SK-N-SH (cell line): ENCODE measurements at regions not wholly inside any gene's neighbourhood (a gene's known extent, or its start where the extent isn't known, plus 50 kb on each side); places are given as distances from the start of the nearest gene placed in this dataset.

Experiments
- CTCF ChIA-PET: fragments of 300-600, 350-600 bp; formaldehyde crosslinking; extraction: SDS; loops from one replicate; lab custom pipeline; 2021; lab: Yijun Ruan, JAX
- POLR2A ChIA-PET: fragments of 350-600 bp; sonication (Branson Sonifier 250); formaldehyde crosslinking; extraction: SDS; loops from one replicate; lab custom pipeline; 2020; ENCODE audit warnings: antibody characterized with exemption, inconsistent platforms; lab: Yijun Ruan, JAX
- DNase-seq: peaks from one replicate; pipeline ENCODE4 v3.0.0; 2012
- H2AFZ ChIP-seq: fragments of 200-600 bp; sonication (generic); 2 replicates; pipeline ENCODE4 v1.8.1; 2016; ENCODE audit warnings: antibody characterized with exemption, mild to moderate bottlenecking, low read depth
- H3F3A ChIP-seq: fragments of 200-600 bp; sonication (generic); replicated peaks from 2 replicates; pipeline ENCODE3; 2016; ENCODE audit warnings: antibody characterized with exemption, mild to moderate bottlenecking; ENCODE audit not compliant: insufficient read depth
- H3K27ac ChIP-seq, 2 experiments: fragments of 200-500 bp in 1 of 2; fragments of 200-600 bp in 1 of 2; sonication (Bioruptor generic) in 1 of 2; sonication (generic), shearing (Covaris generic) in 1 of 2; 2 replicates each; pipeline versions ENCODE4 v1.5.1 to v1.6.1; 2014 to 2016; ENCODE audit warnings: low read depth in 2 of 2, inconsistent platforms in 1 of 2, low read length in 1 of 2, mild to moderate bottlenecking in 1 of 2, mixed read lengths in 1 of 2
- H3K27me3 ChIP-seq: fragments of 200-600 bp; sonication (generic), shearing (Covaris generic); 2 replicates; pipeline ENCODE4 v1.6.1; 2016; ENCODE audit warnings: mixed run types; ENCODE audit not compliant: insufficient read depth
- H3K36me3 ChIP-seq, 2 experiments: fragments of 200-500 bp in 1 of 2; fragments of 200-600 bp in 1 of 2; sonication (Bioruptor generic) in 1 of 2; sonication (generic) in 1 of 2; replicated peaks in 1 of 2; 2 replicates each; pipeline versions ENCODE3 to v1.5.1; 2014 to 2016; ENCODE audit warnings: low read length in 1 of 2, mild to moderate bottlenecking in 1 of 2; ENCODE audit not compliant: insufficient read depth in 2 of 2, control insufficient read depth in 1 of 2
- H3K4me1 ChIP-seq, 2 experiments: fragments of 200-500 bp in 1 of 2; fragments of 200-600 bp in 1 of 2; sonication (Bioruptor generic) in 1 of 2; sonication (generic), shearing (Covaris generic) in 1 of 2; 2 replicates each; pipeline versions ENCODE4 v1.5.1 to v1.6.1; 2014 to 2016; ENCODE audit warnings: low read depth in 1 of 2, low read length in 1 of 2, mixed run types in 1 of 2; ENCODE audit not compliant: insufficient read depth in 2 of 2, control insufficient read depth in 1 of 2
- H3K4me2 ChIP-seq: fragments of 200-600 bp; sonication (generic), shearing (Covaris generic); 2 replicates; pipeline ENCODE4 v1.6.1; 2017; ENCODE audit warnings: mixed run types
- H3K4me3 ChIP-seq, 2 experiments: fragments of 200-500 bp in 1 of 2; fragments of 200-600 bp in 1 of 2; sonication (Bioruptor generic) in 1 of 2; sonication (generic), shearing (Covaris generic) in 1 of 2; 2 replicates each; pipeline versions ENCODE4 v1.5.1 to v1.8.1; 2014 to 2016; ENCODE audit warnings: low read depth in 2 of 2, inconsistent platforms in 1 of 2, low read length in 1 of 2, mild to moderate bottlenecking in 1 of 2, mixed read lengths in 1 of 2, moderate library complexity in 1 of 2
- H3K79me2 ChIP-seq: fragments of 200-600 bp; sonication (generic); 2 replicates; pipeline ENCODE4 v1.8.1; 2017; ENCODE audit warnings: mild to moderate bottlenecking; ENCODE audit not compliant: insufficient read depth
- H3K9ac ChIP-seq: fragments of 200-600 bp; sonication (generic); 2 replicates; pipeline ENCODE4 v1.6.1; 2017; ENCODE audit warnings: mixed run types
- H3K9me2 ChIP-seq: fragments of 200-600 bp; sonication (generic); 2 replicates; pipeline ENCODE4 v1.6.1; 2017; ENCODE audit warnings: mixed run types
- H3K9me3 ChIP-seq: fragments of 200-600 bp; sonication (generic); 2 replicates; pipeline ENCODE4 v1.6.1; 2017; ENCODE audit warnings: mixed run types, mild to moderate bottlenecking, moderate library complexity
- H4K20me1 ChIP-seq: fragments of 200-600 bp; sonication (generic); 2 replicates; pipeline ENCODE4 v1.6.1; 2017; ENCODE audit warnings: mild to moderate bottlenecking, mixed run types; ENCODE audit not compliant: insufficient read depth
- ELF1 ChIP-seq: IDR thresholded peaks from 2 replicates; pipeline ENCODE4 v1.4.0; 2012
- EP300 ChIP-seq, 2 experiments: IDR thresholded peaks; 2 replicates each; pipeline versions ENCODE4 v1.4.0 to v1.6.1; 2012; ENCODE audit warnings: borderline replicate concordance in 1 of 2, low read depth in 1 of 2, low read length in 1 of 2
- EZH2phosphoT487 ChIP-seq: fragments of 200-600 bp; sonication (generic); IDR thresholded peaks from 2 replicates; pipeline ENCODE4 v1.6.1; 2017; ENCODE audit warnings: low read depth, mixed run types, mild to moderate bottlenecking, antibody characterized with exemption, moderate library complexity, borderline replicate concordance
- FOSL2 ChIP-seq: IDR thresholded peaks from 2 replicates; pipeline ENCODE4 v1.4.0; 2012; ENCODE audit warnings: low read depth, mild to moderate bottlenecking, moderate library complexity, borderline replicate concordance
- NRF1 ChIP-seq: IDR thresholded peaks from 2 replicates; pipeline ENCODE4 v1.6.1; 2012; ENCODE audit warnings: low read depth, mild to moderate bottlenecking, low read length
- RAD21 ChIP-seq: IDR thresholded peaks from 2 replicates; pipeline ENCODE4 v1.6.1; 2012; ENCODE audit warnings: mild to moderate bottlenecking, low read length
- RCOR1 ChIP-seq: fragments of 150-350 bp; IDR thresholded peaks from 2 replicates; pipeline ENCODE4 v1.6.1; 2017; ENCODE audit warnings: antibody characterized with exemption, low read length
- RFX5 ChIP-seq: IDR thresholded peaks from 2 replicates; pipeline ENCODE4 v1.6.1; 2012; ENCODE audit warnings: mild to moderate bottlenecking, improper control_type of control experiment, low read length
- TAF1 ChIP-seq: IDR thresholded peaks from 2 replicates; pipeline ENCODE4 v1.6.1; 2012; ENCODE audit warnings: low read depth, mild to moderate bottlenecking, low read length, moderate library complexity, borderline replicate concordance
- TCF12 ChIP-seq: IDR thresholded peaks from 2 replicates; pipeline ENCODE4 v1.4.0; 2012
- TEAD4 ChIP-seq: IDR thresholded peaks from 2 replicates; pipeline ENCODE4 v1.4.0; 2012; ENCODE audit warnings: mild to moderate bottlenecking, borderline replicate concordance; ENCODE audit not compliant: insufficient read depth
- YY1 ChIP-seq: IDR thresholded peaks from 2 replicates; pipeline ENCODE4 v1.4.0; 2012; ENCODE audit warnings: low read depth, mild to moderate bottlenecking
- WGBS: methylation state at CpG from one replicate; pipeline ENCODE4 v1.1.6; 2017; ENCODE audit warnings: low lambda C conversion rate; 5-methylcytosine and 5-hydroxymethylcytosine counted together
- TF ChIP-seq, protein P1 (sequence below): IDR thresholded peaks from 2 replicates; pipeline ENCODE4; 2012
- TF ChIP-seq, protein P2 (sequence below): IDR thresholded peaks from 2 replicates; pipeline ENCODE4 v1.4.0; 2012; ENCODE audit warnings: low read depth
- TF ChIP-seq, protein P3 (sequence below): fragments of 150-350 bp; IDR thresholded peaks from 2 replicates; pipeline ENCODE4 v1.6.1; 2016; ENCODE audit warnings: mild to moderate bottlenecking, low read depth, low read length
- TF ChIP-seq, protein P4 (sequence below): IDR thresholded peaks from 2 replicates; pipeline ENCODE4 v1.4.0; 2012; ENCODE audit warnings: low read depth, borderline replicate concordance

DNA sequence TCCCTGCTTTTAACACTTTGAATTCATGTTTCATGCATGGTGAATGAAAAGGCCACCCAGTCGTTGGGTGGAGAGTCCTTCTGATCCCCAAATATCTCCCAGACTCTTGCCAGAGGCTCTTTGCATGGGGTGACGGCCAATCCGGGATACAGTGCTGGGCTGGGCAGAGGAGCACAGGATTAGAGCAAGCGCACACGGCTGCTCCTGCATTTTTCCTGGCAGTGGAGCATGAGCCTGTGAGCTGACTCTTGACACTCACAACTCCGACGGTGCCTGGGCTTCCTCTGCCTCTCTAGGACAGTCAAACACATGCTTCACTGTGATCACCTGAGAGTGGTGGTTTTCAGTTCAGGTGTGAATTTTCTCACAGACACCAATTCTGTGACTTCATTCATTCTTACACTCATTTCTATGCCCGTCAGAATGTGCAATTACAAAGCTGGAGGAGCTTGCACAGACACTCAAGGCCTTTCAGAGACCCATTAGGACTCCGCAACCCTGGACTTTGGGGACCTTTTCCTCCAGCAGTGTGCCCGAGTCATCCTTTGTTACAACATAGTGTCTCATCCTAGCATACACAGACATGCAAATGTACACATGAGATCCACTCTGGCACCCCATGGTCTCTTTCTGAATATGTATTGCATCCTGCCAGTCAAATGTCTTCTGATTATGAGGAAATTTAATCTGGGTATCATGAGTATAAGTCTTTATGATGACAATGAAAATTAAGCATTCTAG, 206.6 kb downstream of the ICE1 start:
- no peaks in the 10 kb centered on the region for H3K36me3 ChIP-seq
- peaks cover 0 to 7% of the 10 kb centered on the region in 2 experiments; a peak in 1 of 4 replicates for H3K4me1 ChIP-seq
- H4K20me1 ChIP-seq: no peaks in the 10 kb centered on the region
- H3K27me3 ChIP-seq: no peaks in the 10 kb centered on the region
- no peak overlapping the region for H3K4me3 ChIP-seq
- H3K79me2 ChIP-seq: no peaks in the 10 kb centered on the region
- TF ChIP-seq ELF1: no peak
- TF ChIP-seq, protein P1, sequence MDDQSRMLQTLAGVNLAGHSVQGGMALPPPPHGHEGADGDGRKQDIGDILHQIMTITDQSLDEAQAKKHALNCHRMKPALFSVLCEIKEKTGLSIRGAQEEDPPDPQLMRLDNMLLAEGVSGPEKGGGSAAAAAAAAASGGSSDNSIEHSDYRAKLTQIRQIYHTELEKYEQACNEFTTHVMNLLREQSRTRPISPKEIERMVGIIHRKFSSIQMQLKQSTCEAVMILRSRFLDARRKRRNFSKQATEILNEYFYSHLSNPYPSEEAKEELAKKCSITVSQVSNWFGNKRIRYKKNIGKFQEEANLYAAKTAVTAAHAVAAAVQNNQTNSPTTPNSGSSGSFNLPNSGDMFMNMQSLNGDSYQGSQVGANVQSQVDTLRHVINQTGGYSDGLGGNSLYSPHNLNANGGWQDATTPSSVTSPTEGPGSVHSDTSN: no peak
- TF ChIP-seq TCF12: no peak
- TF ChIP-seq RCOR1: no peak
- no peak for TF ChIP-seq TEAD4
- no peak for TF ChIP-seq TAF1
- TF ChIP-seq RFX5: no peak
- TF ChIP-seq, protein P2, sequence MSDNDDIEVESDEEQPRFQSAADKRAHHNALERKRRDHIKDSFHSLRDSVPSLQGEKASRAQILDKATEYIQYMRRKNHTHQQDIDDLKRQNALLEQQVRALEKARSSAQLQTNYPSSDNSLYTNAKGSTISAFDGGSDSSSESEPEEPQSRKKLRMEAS: no peak
- TF ChIP-seq, protein P3, sequence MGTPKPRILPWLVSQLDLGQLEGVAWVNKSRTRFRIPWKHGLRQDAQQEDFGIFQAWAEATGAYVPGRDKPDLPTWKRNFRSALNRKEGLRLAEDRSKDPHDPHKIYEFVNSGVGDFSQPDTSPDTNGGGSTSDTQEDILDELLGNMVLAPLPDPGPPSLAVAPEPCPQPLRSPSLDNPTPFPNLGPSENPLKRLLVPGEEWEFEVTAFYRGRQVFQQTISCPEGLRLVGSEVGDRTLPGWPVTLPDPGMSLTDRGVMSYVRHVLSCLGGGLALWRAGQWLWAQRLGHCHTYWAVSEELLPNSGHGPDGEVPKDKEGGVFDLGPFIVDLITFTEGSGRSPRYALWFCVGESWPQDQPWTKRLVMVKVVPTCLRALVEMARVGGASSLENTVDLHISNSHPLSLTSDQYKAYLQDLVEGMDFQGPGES: no peak
- no peak for TF ChIP-seq EZH2phosphoT487
- no peak for TF ChIP-seq EP300 (IDR thresholded peaks at IDR 0.05; ENCODE audit: borderline replicate concordance in 1 of 2, low read depth in 1 of 2, low read length in 1 of 2)
- TF ChIP-seq FOSL2: no peak
- TF ChIP-seq YY1: no peak
- TF ChIP-seq, protein P4, sequence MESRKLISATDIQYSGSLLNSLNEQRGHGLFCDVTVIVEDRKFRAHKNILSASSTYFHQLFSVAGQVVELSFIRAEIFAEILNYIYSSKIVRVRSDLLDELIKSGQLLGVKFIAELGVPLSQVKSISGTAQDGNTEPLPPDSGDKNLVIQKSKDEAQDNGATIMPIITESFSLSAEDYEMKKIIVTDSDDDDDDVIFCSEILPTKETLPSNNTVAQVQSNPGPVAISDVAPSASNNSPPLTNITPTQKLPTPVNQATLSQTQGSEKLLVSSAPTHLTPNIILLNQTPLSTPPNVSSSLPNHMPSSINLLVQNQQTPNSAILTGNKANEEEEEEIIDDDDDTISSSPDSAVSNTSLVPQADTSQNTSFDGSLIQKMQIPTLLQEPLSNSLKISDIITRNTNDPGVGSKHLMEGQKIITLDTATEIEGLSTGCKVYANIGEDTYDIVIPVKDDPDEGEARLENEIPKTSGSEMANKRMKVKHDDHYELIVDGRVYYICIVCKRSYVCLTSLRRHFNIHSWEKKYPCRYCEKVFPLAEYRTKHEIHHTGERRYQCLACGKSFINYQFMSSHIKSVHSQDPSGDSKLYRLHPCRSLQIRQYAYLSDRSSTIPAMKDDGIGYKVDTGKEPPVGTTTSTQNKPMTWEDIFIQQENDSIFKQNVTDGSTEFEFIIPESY: no peak
- TF ChIP-seq NRF1: no peak
- TF ChIP-seq RAD21: no peak
- CTCF ChIA-PET: interaction anchor here (0.6 to 0.7 kb wide), 2 partner anchors 13 to 817 kb away, joined by 3 read pairs; no protein-coding TSS in a partner anchor
- no peaks in the 10 kb centered on the region for H3K9me3 ChIP-seq
- no peaks in the 10 kb centered on the region for H3F3A ChIP-seq
- no peak overlapping the region for H2AFZ ChIP-seq
- no peak overlapping the region for H3K9ac ChIP-seq
- no peak overlapping the region for H3K4me2 ChIP-seq
- POLR2A ChIA-PET: no interaction called here
- DNase-seq: no peak
- no peaks in the 10 kb centered on the region for H3K9me2 ChIP-seq
- 18% methylated on average over 8 of the region's 10 CpGs for WGBS
- H3K27ac ChIP-seq: no peak overlapping the region; a peak in 1 of 4 replicates
